ENCODE measurements at regions not wholly inside any gene's neighbourhood (a gene's known extent, or its start where the extent isn't known, plus 50 kb on each side); places are given as distances from the start of the nearest gene placed in this dataset.

DNA sequence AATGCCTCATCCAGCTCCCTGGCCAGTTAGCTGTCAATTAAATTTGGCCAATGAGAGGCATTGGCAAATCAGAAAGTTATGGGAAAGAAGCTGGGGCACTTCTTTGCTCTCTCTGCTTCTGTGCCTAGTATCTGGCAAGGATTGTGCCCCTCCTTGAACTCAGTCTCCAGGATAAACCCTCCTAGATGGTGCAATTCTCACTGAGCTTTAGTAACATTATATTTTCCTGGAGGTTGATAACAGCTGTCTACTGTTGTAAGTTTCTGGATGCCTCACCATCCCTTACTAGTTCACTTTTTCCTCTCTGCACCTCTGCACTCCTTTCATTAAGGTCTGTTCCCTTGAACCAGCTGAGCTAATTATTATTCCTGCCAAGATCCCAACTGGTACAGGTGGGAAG, 329.5 kb downstream of the MFSD1 start:
- no peak for DNase-seq

DNA sequence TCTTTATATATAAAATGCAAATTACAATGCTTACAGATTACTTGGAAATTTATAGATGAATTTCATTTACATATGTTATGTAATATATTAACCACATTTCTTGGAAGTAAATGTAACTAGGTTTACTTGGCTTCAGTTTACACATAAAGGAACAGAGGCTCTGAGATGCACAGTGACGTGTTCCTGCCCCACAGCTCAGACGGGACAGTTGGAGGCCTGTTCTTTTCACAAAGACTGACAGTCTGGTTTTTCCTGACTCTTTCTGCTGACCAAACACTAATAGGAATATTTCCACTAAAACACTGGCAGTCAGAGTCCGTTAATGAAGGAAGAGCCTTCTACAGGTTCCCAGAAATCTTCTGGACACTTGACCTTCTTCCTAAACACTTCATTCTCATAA, 336.1 kb downstream of the MFSD1 start:
- no peak for DNase-seq

- DNase-seq: no peak
Observed at GRCh38 chr3:159139326-159139725, 337.5 kb downstream of the MFSD1 start.

- DNase-seq: no peak
Observed at GRCh38 chr3:159144472-159144871, 342.6 kb downstream of the MFSD1 start.

DNA sequence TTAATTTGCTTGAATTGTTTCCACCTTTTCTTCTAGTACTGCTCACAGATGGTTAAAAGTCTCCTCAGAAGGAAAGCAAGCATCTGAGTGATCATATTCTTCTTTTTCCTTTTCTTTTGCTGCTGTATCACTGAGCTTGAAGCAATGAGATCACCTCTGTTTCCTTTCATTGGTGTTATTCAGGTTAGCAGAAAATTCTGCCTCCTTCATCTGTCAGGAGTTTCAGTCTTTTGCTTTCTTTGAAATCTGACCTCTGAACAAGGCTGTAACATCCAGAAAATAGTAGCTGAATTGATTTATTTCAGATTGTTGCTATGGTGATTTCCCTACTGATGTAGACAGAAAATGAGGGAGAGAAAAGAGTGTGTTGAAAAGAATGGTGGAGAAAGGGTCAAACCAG, 343.0 kb downstream of the MFSD1 start:
- no peak for DNase-seq

- no peak for DNase-seq
Observed at GRCh38 chr3:159146392-159146791, 344.5 kb downstream of the MFSD1 start.

DNA sequence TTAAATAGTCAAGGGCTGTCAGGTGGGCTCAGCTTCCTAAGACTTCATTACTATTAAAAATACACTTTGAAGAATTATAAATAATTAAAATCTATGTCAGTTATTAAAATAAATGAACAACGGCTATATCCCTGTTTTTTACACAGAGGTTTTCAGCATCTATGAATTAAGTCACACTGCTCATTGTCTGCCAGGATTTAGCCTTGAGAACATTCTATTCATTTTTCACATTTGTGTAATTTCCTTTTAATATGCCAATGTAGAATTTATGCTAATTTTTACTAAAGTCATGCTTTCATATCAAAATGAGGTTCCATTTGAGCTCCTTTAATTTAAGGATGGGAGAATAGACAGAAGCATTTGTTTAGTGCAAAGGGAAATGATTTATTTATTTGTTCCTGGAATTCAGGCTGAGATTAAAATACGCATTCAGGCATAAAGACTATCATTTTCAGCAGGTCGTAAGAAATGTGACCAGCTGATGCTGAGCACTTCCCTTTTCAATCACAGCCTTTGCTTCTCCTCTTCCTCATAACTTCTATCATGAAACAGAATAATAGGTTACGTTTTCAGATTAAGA, 345.1 kb downstream of the MFSD1 start:
- DNase-seq: no peak

GRCh38 chr3:159147813-159148212, 346.0 kb downstream of the MFSD1 start:
- no peak for DNase-seq

DNA sequence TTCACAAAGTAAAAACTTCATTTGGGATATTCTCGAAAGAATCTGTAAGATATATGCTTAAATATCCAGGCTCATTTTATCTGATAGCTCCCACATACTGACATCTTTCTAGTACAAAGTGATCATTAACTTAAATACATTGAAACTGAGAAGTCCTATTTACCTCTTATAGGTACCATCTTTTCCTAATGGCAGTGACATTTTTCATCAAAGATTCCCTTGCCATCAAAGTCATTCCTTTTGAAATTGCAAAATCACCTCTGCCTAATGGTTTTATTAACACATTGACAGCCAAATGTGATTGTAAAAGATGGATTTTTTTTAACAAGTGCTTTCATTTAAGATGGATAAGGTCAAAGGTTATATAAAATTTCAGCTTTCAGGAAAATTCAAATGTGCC, 346.6 kb downstream of the MFSD1 start:
- DNase-seq: no peak

GRCh38 chr3:159149131-159149530, 347.3 kb downstream of the MFSD1 start:
- DNase-seq: no peak

- no peak for DNase-seq
Observed at GRCh38 chr3:159149633-159150032, 347.8 kb downstream of the MFSD1 start.

DNA sequence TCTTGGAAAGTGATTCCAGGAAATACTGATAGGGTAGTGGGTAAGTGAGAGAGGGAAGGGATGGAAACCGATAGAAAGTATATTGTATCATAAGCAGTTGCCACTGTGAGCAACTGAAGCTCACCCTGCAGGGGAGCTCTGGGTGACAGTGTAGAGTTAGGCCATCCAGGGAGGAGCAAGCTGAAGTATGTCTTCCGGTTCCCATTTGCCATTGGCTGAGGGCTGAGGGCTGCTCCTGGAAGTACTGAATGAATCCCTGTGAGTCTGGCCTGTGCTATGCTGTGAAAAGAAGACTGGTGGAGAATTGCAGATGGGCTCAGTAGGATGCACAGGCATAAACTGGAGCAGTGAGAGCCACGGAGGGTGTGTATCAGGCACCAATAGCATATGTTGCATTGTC, 348.3 kb downstream of the MFSD1 start:
- DNase-seq: no peak

DNA sequence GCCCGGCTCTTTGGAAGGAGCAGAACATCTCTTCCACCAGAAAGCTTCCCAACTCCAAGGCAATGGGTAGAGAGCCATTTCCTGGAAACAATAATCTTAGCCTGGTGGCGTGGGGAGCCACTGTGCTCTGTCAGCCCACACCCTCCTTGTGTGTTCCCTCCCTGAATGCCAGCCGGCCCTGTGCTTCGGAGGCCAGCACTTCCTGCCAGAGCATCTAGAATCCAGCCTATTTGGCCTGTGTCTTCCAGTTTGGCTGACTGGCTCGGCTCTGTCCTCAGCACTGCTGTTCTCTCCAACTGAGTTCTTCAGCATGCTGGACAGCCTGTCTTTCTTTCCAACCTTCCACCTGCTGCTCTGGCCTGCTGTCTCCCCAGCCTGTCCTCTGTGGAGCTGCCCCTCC, 349.3 kb downstream of the MFSD1 start:
- DNase-seq: no peak

GRCh38 chr3:159157275-159157674, 355.4 kb downstream of the MFSD1 start:
- DNase-seq: no peak

GRCh38 chr3:159158213-159158612, 356.4 kb downstream of the MFSD1 start:
- DNase-seq: no peak

GRCh38 chr3:159158801-159159200, 356.9 kb downstream of the MFSD1 start:
- no peak for DNase-seq

GRCh38 chr3:159159546-159159945, 357.7 kb downstream of the MFSD1 start:
- no peak for DNase-seq

DNA sequence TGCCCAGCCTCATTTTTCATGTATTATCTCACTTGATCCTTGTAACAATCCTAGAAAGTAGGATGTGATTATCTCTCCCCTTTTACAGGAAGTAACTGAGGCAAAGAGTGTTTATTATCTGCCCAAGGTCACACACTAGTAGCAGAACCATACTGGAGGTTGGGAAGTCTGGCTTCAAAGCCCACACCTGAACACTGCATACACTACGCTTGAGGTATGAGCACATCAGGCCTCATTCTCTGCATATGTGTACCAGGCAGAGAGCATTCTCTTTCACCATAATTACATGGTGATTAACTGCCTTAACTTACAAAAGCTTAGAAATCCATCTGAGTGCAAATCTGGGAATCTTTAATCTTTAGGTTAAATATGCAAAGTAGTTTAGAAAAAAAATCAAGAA, 361.8 kb downstream of the MFSD1 start:
- no peak for DNase-seq

- DNase-seq: no peak
Observed at GRCh38 chr3:159165961-159166360, 364.1 kb downstream of the MFSD1 start.

GRCh38 chr3:159166899-159167586, 365.2 kb downstream of the MFSD1 start:
- DNase-seq: no peak

- DNase-seq: no peak
Observed at GRCh38 chr3:159168788-159169187, 366.9 kb downstream of the MFSD1 start.

- no peak for DNase-seq
Observed at GRCh38 chr3:159169828-159170227, 368.0 kb downstream of the MFSD1 start.

GRCh38 chr3:159170436-159171003, 368.7 kb downstream of the MFSD1 start:
- DNase-seq: no peak

DNA sequence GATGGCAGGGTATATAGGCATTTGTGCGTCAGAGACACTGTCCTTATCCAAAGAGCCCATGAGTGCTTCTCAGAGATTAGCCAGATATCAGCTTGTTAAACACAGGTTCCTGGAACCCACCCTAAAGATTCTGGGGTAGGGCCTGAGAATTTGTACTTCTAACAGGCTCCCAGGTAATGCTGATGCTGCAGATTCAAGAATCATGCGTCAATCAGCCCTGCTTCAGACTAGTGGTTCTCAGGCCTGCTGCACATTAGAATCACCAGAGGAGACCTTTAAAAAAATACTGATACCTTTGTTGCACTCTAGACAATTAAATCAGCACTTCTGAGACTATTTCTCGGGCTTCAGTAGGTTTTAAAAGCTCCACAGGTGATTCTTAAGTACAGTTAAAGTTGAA, 369.5 kb downstream of the MFSD1 start:
- DNase-seq: no peak

- no peak for DNase-seq
Observed at GRCh38 chr3:159172473-159172872, 370.6 kb downstream of the MFSD1 start.
